Central memory CD4-positive, alpha-beta T cell (primary cell): ENCODE measurements at regions not wholly inside any gene's neighbourhood (a gene's known extent, or its start where the extent isn't known, plus 50 kb on each side); places are given as distances from the start of the nearest gene placed in this dataset.
"Not testable (repeated sequence)": the region's sequence is repeated elsewhere in the genome, so short reads cannot be mapped to it uniquely, and the experiment has no call there.

ENCODE experiments used
- DNase-seq: peaks from one replicate; pipeline ENCODE4 v3.0.0; 2022

DNA sequence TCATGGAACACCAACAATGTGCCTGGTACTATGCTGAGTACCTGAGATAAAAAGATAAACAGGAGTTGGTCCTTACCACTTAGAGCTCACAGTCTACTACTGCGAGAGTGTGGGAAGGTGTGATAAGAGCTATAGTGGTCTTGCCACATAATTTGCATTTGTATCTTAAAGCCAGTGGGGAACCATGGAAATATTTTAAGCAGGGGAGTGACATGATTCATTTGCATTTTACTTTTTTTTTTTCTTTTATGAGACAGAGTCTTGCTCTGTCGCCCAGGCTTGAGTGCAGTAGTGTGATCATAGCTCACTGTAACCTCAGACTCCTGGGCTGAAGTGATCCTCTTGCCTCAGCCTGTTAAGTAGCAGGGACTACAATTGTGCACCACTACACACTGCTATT lies 54.2 kb upstream of the FAM72C start:
- not testable (repeated sequence) for DNase-seq

GRCh38 chr1:144021690-144022384 lies 50.1 kb upstream of the FAM72C start:
- not testable (repeated sequence) for DNase-seq
